HEK293 (cell line): ENCODE measurements at regions not wholly inside any gene's neighbourhood (a gene's known extent, or its start where the extent isn't known, plus 50 kb on each side); places are given as distances from the start of the nearest gene placed in this dataset.

Source experiments
- CTCF ChIA-PET: fragments of 350-600 bp; formaldehyde crosslinking; extraction: SDS; loops from one replicate; lab custom pipeline; 2021; ENCODE audit warnings: antibody characterized with exemption; lab: Yijun Ruan, JAX
- POLR2A ChIA-PET: fragments of 300-600 bp; formaldehyde crosslinking; extraction: SDS; loops from one replicate; lab custom pipeline; 2020; ENCODE audit warnings: antibody characterized with exemption, inconsistent platforms; lab: Yijun Ruan, JAX
- H3K27ac ChIP-seq: fragments of 200-500 bp; sonication (Bioruptor generic); 2 replicates; pipeline ENCODE4 v1.5.1; 2014; ENCODE audit warnings: low read depth, low read length, control low read depth, inconsistent platforms; ENCODE audit errors: extremely low read depth
- H3K36me3 ChIP-seq, 2 experiments: fragments of 200-500 bp in 1 of 2; sonication (Bioruptor generic) in 1 of 2; 1 replicate in 1 of 2; 2 replicates in 1 of 2; pipeline ENCODE4 v1.5.1; 2014 to 2017; ENCODE audit warnings: inconsistent platforms in 2 of 2, low read length in 2 of 2; ENCODE audit not compliant: control insufficient read depth in 2 of 2, insufficient read depth in 1 of 2
- H3K4me1 ChIP-seq: fragments of 200-500 bp; sonication (Bioruptor generic); 2 replicates; pipeline ENCODE4 v1.5.1; 2014; ENCODE audit warnings: mild to moderate bottlenecking, low read length, inconsistent platforms; ENCODE audit not compliant: control insufficient read depth, insufficient read depth
- H3K4me3 ChIP-seq: 2 replicates; pipeline ENCODE4 v1.5.1; 2011; ENCODE audit warnings: low read depth, mild to moderate bottlenecking, control low read depth, low read length, moderate library complexity
- H3K9me3 ChIP-seq: fragments of 200-500 bp; sonication (Bioruptor generic); 2 replicates; pipeline ENCODE4 v1.5.1; 2014; ENCODE audit warnings: low read depth, low read length, inconsistent platforms; ENCODE audit not compliant: control insufficient read depth, insufficient read depth
- CTCF ChIP-seq: fragments of 450-650 bp; formaldehyde crosslinking; IDR thresholded peaks from 2 replicates; pipeline ENCODE4 v1.5.1; 2016; ENCODE audit warnings: missing biosample characterization, missing genetic modification characterization
- GLI4 ChIP-seq: fragments of 450-650 bp; formaldehyde crosslinking; IDR thresholded peaks from 2 replicates; pipeline ENCODE4 v1.5.1; 2016; ENCODE audit warnings: missing biosample characterization, missing genetic modification characterization
- OVOL3 ChIP-seq: fragments of 450-650 bp; formaldehyde crosslinking; IDR thresholded peaks from 2 replicates; pipeline ENCODE4 v1.5.1; 2016; ENCODE audit warnings: missing biosample characterization, missing genetic modification characterization
- ZNF146 ChIP-seq: fragments of 450-650 bp; formaldehyde crosslinking; IDR thresholded peaks from 2 replicates; pipeline ENCODE4 v1.5.1; 2016; ENCODE audit warnings: missing biosample characterization, missing genetic modification characterization
- ZNF19 ChIP-seq: fragments of 450-650 bp; formaldehyde crosslinking; IDR thresholded peaks from 2 replicates; pipeline ENCODE4; 2016; ENCODE audit warnings: missing biosample characterization, missing genetic modification characterization, low read depth
- ZNF239 ChIP-seq: fragments of 450-650 bp; formaldehyde crosslinking; IDR thresholded peaks from 2 replicates; pipeline ENCODE4 v1.5.1; 2016; ENCODE audit warnings: missing biosample characterization, missing genetic modification characterization
- ZNF354C ChIP-seq: fragments of 450-650 bp; formaldehyde crosslinking; IDR thresholded peaks from 2 replicates; pipeline ENCODE4 v1.5.1; 2016; ENCODE audit warnings: missing biosample characterization, missing genetic modification characterization, low read depth, borderline replicate concordance
- ZNF366 ChIP-seq: fragments of 450-650 bp; formaldehyde crosslinking; conservative IDR thresholded peaks from 2 replicates; pipeline ENCODE4 v1.5.1; 2016; ENCODE audit warnings: missing biosample characterization, missing genetic modification characterization
- ZNF391 ChIP-seq: fragments of 450-650 bp; formaldehyde crosslinking; IDR thresholded peaks from 2 replicates; pipeline ENCODE4 v1.5.1; 2016; ENCODE audit warnings: low read depth, missing biosample characterization, missing genetic modification characterization, borderline replicate concordance
- ZNF423 ChIP-seq: fragments of 450-650 bp; formaldehyde crosslinking; IDR thresholded peaks from 2 replicates; pipeline ENCODE4 v1.5.1; 2016; ENCODE audit warnings: missing biosample characterization, missing genetic modification characterization
- ZNF473 ChIP-seq: fragments of 450-650 bp; formaldehyde crosslinking; IDR thresholded peaks from 2 replicates; pipeline ENCODE4 v1.5.1; 2017; ENCODE audit warnings: missing biosample characterization, missing genetic modification characterization
- ZNF645 ChIP-seq: fragments of 450-650 bp; formaldehyde crosslinking; IDR thresholded peaks from 2 replicates; pipeline ENCODE4; 2016; ENCODE audit warnings: missing biosample characterization, missing genetic modification characterization
- ZNF707 ChIP-seq: fragments of 450-650 bp; formaldehyde crosslinking; IDR thresholded peaks from 2 replicates; pipeline ENCODE4 v1.5.1; 2016; ENCODE audit warnings: missing biosample characterization, missing genetic modification characterization
- TF ChIP-seq, protein P1 (sequence below): fragments of 450-650 bp; formaldehyde crosslinking; IDR thresholded peaks from 2 replicates; pipeline ENCODE4 v1.5.1; 2016; ENCODE audit warnings: missing biosample characterization, missing genetic modification characterization
- TF ChIP-seq, protein P2 (sequence below): fragments of 450-650 bp; formaldehyde crosslinking; IDR thresholded peaks from 2 replicates; pipeline ENCODE4 v1.5.1; 2016; ENCODE audit warnings: missing biosample characterization, missing genetic modification characterization
- TF ChIP-seq, protein P3 (sequence below): fragments of 450-650 bp; formaldehyde crosslinking; IDR thresholded peaks from 2 replicates; pipeline ENCODE4 v1.5.1; 2016; ENCODE audit warnings: missing biosample characterization, missing genetic modification characterization

DNA sequence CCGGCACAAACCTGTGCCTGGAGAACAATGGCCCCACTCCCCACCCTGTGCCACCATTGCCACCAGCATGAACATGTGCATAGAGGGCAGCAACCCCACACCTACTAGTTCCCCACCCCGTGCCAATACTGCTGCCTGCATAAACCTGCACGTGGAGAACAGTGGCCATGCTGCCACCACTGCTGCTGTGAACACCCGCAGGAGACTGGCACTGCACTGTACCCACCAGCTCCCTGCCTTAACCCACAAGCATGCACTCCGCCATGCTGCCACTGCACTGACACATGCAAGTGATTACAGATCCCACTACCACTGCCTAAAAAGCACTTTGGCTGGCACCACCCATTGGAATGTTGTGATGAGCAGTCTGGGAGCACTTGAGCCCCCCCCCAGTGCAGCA, 77.3 kb downstream of the NAA11 start:
- no peak for TF ChIP-seq ZNF423 (tag by site-specific recombination)
- no peak for TF ChIP-seq ZNF354C
- no peak for TF ChIP-seq OVOL3 (tag by site-specific recombination)
- TF ChIP-seq, protein P1, sequence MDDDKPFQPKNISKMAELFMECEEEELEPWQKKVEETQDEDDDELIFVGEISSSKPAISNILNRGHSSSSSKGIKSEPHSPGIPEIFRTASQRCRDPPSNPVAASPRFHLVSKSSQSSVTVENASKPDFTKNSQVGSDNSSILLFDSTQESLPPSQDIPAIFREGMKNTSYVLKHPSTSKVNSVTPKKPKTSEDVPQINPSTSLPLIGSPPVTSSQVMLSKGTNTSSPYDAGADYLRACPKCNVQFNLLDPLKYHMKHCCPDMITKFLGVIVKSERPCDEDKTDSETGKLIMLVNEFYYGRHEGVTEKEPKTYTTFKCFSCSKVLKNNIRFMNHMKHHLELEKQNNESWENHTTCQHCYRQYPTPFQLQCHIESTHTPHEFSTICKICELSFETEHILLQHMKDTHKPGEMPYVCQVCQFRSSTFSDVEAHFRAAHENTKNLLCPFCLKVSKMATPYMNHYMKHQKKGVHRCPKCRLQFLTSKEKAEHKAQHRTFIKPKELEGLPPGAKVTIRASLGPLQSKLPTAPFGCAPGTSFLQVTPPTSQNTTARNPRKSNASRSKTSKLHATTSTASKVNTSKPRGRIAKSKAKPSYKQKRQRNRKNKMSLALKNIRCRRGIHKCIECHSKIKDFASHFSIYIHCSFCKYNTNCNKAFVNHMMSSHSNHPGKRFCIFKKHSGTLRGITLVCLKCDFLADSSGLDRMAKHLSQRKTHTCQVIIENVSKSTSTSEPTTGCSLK (tag by site-specific recombination) = no peak
- TF ChIP-seq ZNF473 (tag by site-specific recombination) = no peak
- TF ChIP-seq ZNF366 (tag by site-specific recombination) = no peak
- no peak for TF ChIP-seq ZNF19
- TF ChIP-seq, protein P2, sequence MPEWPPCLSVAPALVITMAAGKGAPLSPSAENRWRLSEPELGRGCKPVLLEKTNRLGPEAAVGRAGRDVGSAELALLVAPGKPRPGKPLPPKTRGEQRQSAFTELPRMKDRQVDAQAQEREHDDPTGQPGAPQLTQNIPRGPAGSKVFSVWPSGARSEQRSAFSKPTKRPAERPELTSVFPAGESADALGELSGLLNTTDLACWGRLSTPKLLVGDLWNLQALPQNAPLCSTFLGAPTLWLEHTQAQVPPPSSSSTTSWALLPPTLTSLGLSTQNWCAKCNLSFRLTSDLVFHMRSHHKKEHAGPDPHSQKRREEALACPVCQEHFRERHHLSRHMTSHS (tag by site-specific recombination) = no peak
- TF ChIP-seq ZNF707 (tag by site-specific recombination) = no peak
- TF ChIP-seq, protein P3, sequence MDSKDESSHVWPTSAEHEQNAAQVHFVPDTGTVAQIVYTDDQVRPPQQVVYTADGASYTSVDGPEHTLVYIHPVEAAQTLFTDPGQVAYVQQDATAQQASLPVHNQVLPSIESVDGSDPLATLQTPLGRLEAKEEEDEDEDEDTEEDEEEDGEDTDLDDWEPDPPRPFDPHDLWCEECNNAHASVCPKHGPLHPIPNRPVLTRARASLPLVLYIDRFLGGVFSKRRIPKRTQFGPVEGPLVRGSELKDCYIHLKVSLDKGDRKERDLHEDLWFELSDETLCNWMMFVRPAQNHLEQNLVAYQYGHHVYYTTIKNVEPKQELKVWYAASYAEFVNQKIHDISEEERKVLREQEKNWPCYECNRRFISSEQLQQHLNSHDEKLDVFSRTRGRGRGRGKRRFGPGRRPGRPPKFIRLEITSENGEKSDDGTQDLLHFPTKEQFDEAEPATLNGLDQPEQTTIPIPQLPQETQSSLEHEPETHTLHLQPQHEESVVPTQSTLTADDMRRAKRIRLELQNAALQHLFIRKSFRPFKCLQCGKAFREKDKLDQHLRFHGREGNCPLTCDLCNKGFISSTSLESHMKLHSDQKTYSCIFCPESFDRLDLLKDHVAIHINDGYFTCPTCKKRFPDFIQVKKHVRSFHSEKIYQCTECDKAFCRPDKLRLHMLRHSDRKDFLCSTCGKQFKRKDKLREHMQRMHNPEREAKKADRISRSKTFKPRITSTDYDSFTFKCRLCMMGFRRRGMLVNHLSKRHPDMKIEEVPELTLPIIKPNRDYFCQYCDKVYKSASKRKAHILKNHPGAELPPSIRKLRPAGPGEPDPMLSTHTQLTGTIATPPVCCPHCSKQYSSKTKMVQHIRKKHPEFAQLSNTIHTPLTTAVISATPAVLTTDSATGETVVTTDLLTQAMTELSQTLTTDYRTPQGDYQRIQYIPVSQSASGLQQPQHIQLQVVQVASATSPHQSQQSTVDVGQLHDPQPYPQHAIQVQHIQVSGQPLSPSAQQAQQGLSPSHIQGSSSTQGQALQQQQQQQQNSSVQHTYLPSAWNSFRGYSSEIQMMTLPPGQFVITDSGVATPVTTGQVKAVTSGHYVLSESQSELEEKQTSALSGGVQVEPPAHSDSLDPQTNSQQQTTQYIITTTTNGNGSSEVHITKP (tag by site-specific recombination) = no peak
- no peak for TF ChIP-seq ZNF239
- no peak for TF ChIP-seq ZNF146 (tag by site-specific recombination)
- TF ChIP-seq CTCF (tag by site-specific recombination) = no peak
- no peak for TF ChIP-seq ZNF645 (tag by site-specific recombination)
- TF ChIP-seq ZNF391 (tag by site-specific recombination) = no peak
- TF ChIP-seq GLI4 (tag by site-specific recombination) = no peak
- no peak overlapping the region for H3K4me3 ChIP-seq
- ChIA-PET CTCF (interaction anchor here (0.6 kb wide), 1 partner anchor 430 kb away, joined by 4 read pairs; no protein-coding TSS in a partner anchor), POLR2A (no interaction called here)
- H3K27ac ChIP-seq = no peak overlapping the region
- H3K4me1 ChIP-seq = no peaks in the 10 kb centered on the region
- H3K9me3 ChIP-seq = no peaks in the 10 kb centered on the region
- H3K36me3 ChIP-seq = no peaks in the 10 kb centered on the region
